ENCODE measurements at regions not wholly inside any gene's neighbourhood (a gene's known extent, or its start where the extent isn't known, plus 50 kb on each side); places are given as distances from the start of the nearest gene placed in this dataset.

- peak; percentile 37 for DNase-seq (ENCODE audit: low read depth)
- H3K4me3 ChIP-seq (ENCODE audit: low read depth, low read length), result no peak overlapping the region
- TF ChIP-seq CTCF (conservative IDR thresholded peaks at IDR 0.05; ENCODE audit: low read depth, low read length), result no peak
These were observed 53.2 kb upstream of the TFEC start for GRCh38 chr7:116083796-116084195.

- H3K4me3 ChIP-seq (ENCODE audit: low read depth, low read length), result no peak overlapping the region
- no peak for TF ChIP-seq CTCF (conservative IDR thresholded peaks at IDR 0.05; ENCODE audit: low read depth, low read length)
- no peak for DNase-seq (ENCODE audit: low read depth)
These were observed 56.0 kb upstream of the TFEC start for GRCh38 chr7:116086547-116087045.

GRCh38 chr7:116087291-116087690, 56.7 kb upstream of the TFEC start:
- H3K4me3 ChIP-seq (ENCODE audit: low read depth, low read length), result no peak overlapping the region
- no peak for TF ChIP-seq CTCF (conservative IDR thresholded peaks at IDR 0.05; ENCODE audit: low read depth, low read length)
- no peak for DNase-seq (ENCODE audit: low read depth)

GRCh38 chr7:116087984-116088383, 57.4 kb upstream of the TFEC start:
- TF ChIP-seq CTCF (conservative IDR thresholded peaks at IDR 0.05; ENCODE audit: low read depth, low read length), result no peak
- no peak overlapping the region for H3K4me3 ChIP-seq (ENCODE audit: low read depth, low read length)
- DNase-seq (ENCODE audit: low read depth), result no peak

- DNase-seq (ENCODE audit: low read depth), result no peak
- no peak overlapping the region for H3K4me3 ChIP-seq (ENCODE audit: low read depth, low read length)
- TF ChIP-seq CTCF (conservative IDR thresholded peaks at IDR 0.05; ENCODE audit: low read depth, low read length), result no peak
These were observed 58.7 kb upstream of the TFEC start for GRCh38 chr7:116089293-116089692.

- H3K4me3 ChIP-seq (ENCODE audit: low read depth, low read length), result no peak overlapping the region
- DNase-seq (ENCODE audit: low read depth), result no peak
- no peak for TF ChIP-seq CTCF (conservative IDR thresholded peaks at IDR 0.05; ENCODE audit: low read depth, low read length)
These were observed 63.1 kb upstream of the TFEC start for GRCh38 chr7:116093516-116094301.

- no peak for DNase-seq (ENCODE audit: low read depth)
- no peak for TF ChIP-seq CTCF (conservative IDR thresholded peaks at IDR 0.05; ENCODE audit: low read depth, low read length)
- H3K4me3 ChIP-seq (ENCODE audit: low read depth, low read length), result no peak overlapping the region
These were observed 64.8 kb upstream of the TFEC start for GRCh38 chr7:116095396-116095795.

Measured in epithelial cell of proximal tubule (primary cell).